C4-2B (cell line): ENCODE measurements at regions not wholly inside any gene's neighbourhood (a gene's known extent, or its start where the extent isn't known, plus 50 kb on each side); places are given as distances from the start of the nearest gene placed in this dataset.

ENCODE experiments used
- H3K27ac ChIP-seq: fragments of 450-650 bp; 2 replicates; pipeline ENCODE4 v1.5.1; 2017
- CTCF ChIP-seq: fragments of 450-650 bp; conservative IDR thresholded peaks from 2 replicates; pipeline ENCODE4 v1.5.1; 2017; ENCODE audit warnings: mild to moderate bottlenecking
- ZFX ChIP-seq: fragments of 450-650 bp; IDR thresholded peaks from 2 replicates; pipeline ENCODE4 v1.6.1; 2017

GRCh38 chr6:105760746-105761145 lies 325.4 kb upstream of the PRDM1 start:
- H3K27ac ChIP-seq: no peak overlapping the region
- TF ChIP-seq CTCF: no peak
- no peak for TF ChIP-seq ZFX

- no peak overlapping the region for H3K27ac ChIP-seq
- TF ChIP-seq ZFX (no peak), CTCF (no peak)
Measured at GRCh38 chr6:105759946-105760345, 326.2 kb upstream of the PRDM1 start.

- TF ChIP-seq ZFX (no peak), CTCF (no peak)
- H3K27ac ChIP-seq: no peak overlapping the region
Measured at GRCh38 chr6:105759015-105759414, 327.1 kb upstream of the PRDM1 start.

- no peak overlapping the region for H3K27ac ChIP-seq
- TF ChIP-seq ZFX: no peak
- TF ChIP-seq CTCF: no peak
Measured at GRCh38 chr6:105757512-105758200, 328.5 kb upstream of the PRDM1 start.

- no peak for TF ChIP-seq ZFX
- no peak for TF ChIP-seq CTCF
- no peak overlapping the region for H3K27ac ChIP-seq
Measured at GRCh38 chr6:105755885-105756284, 330.3 kb upstream of the PRDM1 start.

- no peak for TF ChIP-seq CTCF
- TF ChIP-seq ZFX: no peak
- H3K27ac ChIP-seq: no peak overlapping the region
Measured at GRCh38 chr6:105753620-105754211, 332.4 kb upstream of the PRDM1 start.

- TF ChIP-seq ZFX (no peak), CTCF (no peak)
Measured at GRCh38 chr6:105753207-105753606, 332.9 kb upstream of the PRDM1 start.

More at GRCh38 chr6:105753207-105753606, 332.9 kb upstream of the PRDM1 start:
- H3K27ac ChIP-seq: no peak overlapping the region
